HG02870 (cell line): ENCODE measurements at regions not wholly inside any gene's neighbourhood (a gene's known extent, or its start where the extent isn't known, plus 50 kb on each side); places are given as distances from the start of the nearest gene placed in this dataset.
A peak's percentile ranks its signal among the peaks of the same experiment; 100 is the strongest.
"Not testable (repeated sequence)": the region's sequence is repeated elsewhere in the genome, so short reads cannot be mapped to it uniquely, and the experiment has no call there.

ENCODE experiments used
- ATAC-seq: cut with Tn5 transposase; IDR thresholded peaks from one replicate; pipeline ENCODE4 v1.9.1; 2021; ENCODE audit warnings: mild to moderate bottlenecking, moderate library complexity; ENCODE audit not compliant: unreplicated experiment

GRCh38 chr2:107094450-107094986 is 208.6 kb upstream of the ST6GAL2 start:
- no peak for ATAC-seq

- no peak for ATAC-seq
Observed at GRCh38 chr2:107102176-107102575, 216.2 kb upstream of the ST6GAL2 start.

- no peak for ATAC-seq
Observed at GRCh38 chr2:107107351-107107750, 221.4 kb upstream of the ST6GAL2 start.

GRCh38 chr2:107108556-107108955 is 222.6 kb upstream of the ST6GAL2 start:
- ATAC-seq, result no peak

GRCh38 chr2:107111623-107112022 is 225.7 kb upstream of the ST6GAL2 start:
- ATAC-seq, result no peak

- ATAC-seq, result no peak
Observed at GRCh38 chr2:107112561-107112960, 226.6 kb upstream of the ST6GAL2 start.

GRCh38 chr2:107128381-107128780 is 242.4 kb upstream of the ST6GAL2 start:
- ATAC-seq, result no peak

GRCh38 chr2:107132070-107132469 is 246.1 kb upstream of the ST6GAL2 start:
- peak; percentile 90 for ATAC-seq

GRCh38 chr2:107132746-107133145 is 246.8 kb upstream of the ST6GAL2 start:
- no peak for ATAC-seq

GRCh38 chr2:107133412-107133811 is 247.4 kb upstream of the ST6GAL2 start:
- no peak for ATAC-seq

- no peak for ATAC-seq
Observed at GRCh38 chr2:107136733-107137132, 250.8 kb upstream of the ST6GAL2 start.

GRCh38 chr2:107137706-107138105 is 251.7 kb upstream of the ST6GAL2 start:
- ATAC-seq, result no peak

- ATAC-seq, result no peak
Observed at GRCh38 chr2:107146181-107146580, 260.2 kb upstream of the ST6GAL2 start.

GRCh38 chr2:107146645-107147044 is 260.7 kb upstream of the ST6GAL2 start:
- not testable (repeated sequence) for ATAC-seq

- no peak for ATAC-seq
Observed at GRCh38 chr2:107148055-107148454, 262.1 kb upstream of the ST6GAL2 start.

GRCh38 chr2:107148496-107148895 is 262.5 kb upstream of the ST6GAL2 start:
- no peak for ATAC-seq

GRCh38 chr2:107160640-107161239 is 274.8 kb upstream of the ST6GAL2 start:
- ATAC-seq, result no peak

GRCh38 chr2:107168141-107168540 is 282.2 kb upstream of the ST6GAL2 start:
- ATAC-seq, result no peak

GRCh38 chr2:107174171-107174570 is 288.2 kb upstream of the ST6GAL2 start:
- no peak for ATAC-seq

- no peak for ATAC-seq
Observed at GRCh38 chr2:107182981-107183380, 297.0 kb upstream of the ST6GAL2 start.

GRCh38 chr2:107187870-107188269 is 301.9 kb upstream of the ST6GAL2 start:
- ATAC-seq, result no peak

- ATAC-seq, result no peak
Observed at GRCh38 chr2:107195631-107196030, 309.7 kb upstream of the ST6GAL2 start.
